Osteoblast (primary cell): ENCODE measurements at regions not wholly inside any gene's neighbourhood (a gene's known extent, or its start where the extent isn't known, plus 50 kb on each side); places are given as distances from the start of the nearest gene placed in this dataset.

Experiments
- DNase-seq: peaks from one replicate; pipeline ENCODE4 v3.0.0; 2011; ENCODE audit warnings: low spot score, mixed read lengths; ENCODE audit not compliant: insufficient read length; ENCODE audit errors: missing footprints
- H2AFZ ChIP-seq: 2 replicates; pipeline ENCODE4 v1.6.0; 2011; ENCODE audit warnings: mild to moderate bottlenecking, low read length
- H3K27ac ChIP-seq: 2 replicates; pipeline ENCODE4 v1.5.1; 2011; ENCODE audit warnings: mild to moderate bottlenecking, low read depth, low read length, moderate library complexity
- H3K27me3 ChIP-seq: 2 replicates; pipeline ENCODE4 v1.6.0; 2012; ENCODE audit warnings: mild to moderate bottlenecking, control low read depth, inconsistent platforms, low read length, moderate library complexity; ENCODE audit not compliant: insufficient read depth
- H3K36me3 ChIP-seq: 2 replicates; pipeline ENCODE4 v1.5.1; 2011; ENCODE audit warnings: mild to moderate bottlenecking, low read length, control low read depth, moderate library complexity; ENCODE audit not compliant: insufficient read depth
- H3K4me1 ChIP-seq: 2 replicates; pipeline ENCODE4 v1.5.1; 2011; ENCODE audit warnings: mild to moderate bottlenecking, low read length, control low read depth, moderate library complexity; ENCODE audit not compliant: insufficient read depth
- H3K4me2 ChIP-seq: 2 replicates; pipeline ENCODE4 v1.6.0; 2011; ENCODE audit warnings: mild to moderate bottlenecking, low read length; ENCODE audit not compliant: insufficient read depth
- H3K4me3 ChIP-seq: fragments of 200-600 bp; sonication (generic); 3 replicates; pipeline ENCODE4 v1.5.1; 2012; ENCODE audit warnings: mild to moderate bottlenecking, low read length, inconsistent platforms; ENCODE audit not compliant: insufficient read depth
- H3K79me2 ChIP-seq: 2 replicates; pipeline ENCODE4 v1.6.0; 2012; ENCODE audit warnings: mild to moderate bottlenecking, low read length, control low read depth, inconsistent platforms; ENCODE audit not compliant: insufficient read depth
- H3K9me3 ChIP-seq: 2 replicates; pipeline ENCODE4 v1.5.1; 2011; ENCODE audit warnings: low read depth, low read length, control low read depth
- H4K20me1 ChIP-seq: 2 replicates; pipeline ENCODE4 v1.6.0; 2012; ENCODE audit warnings: mild to moderate bottlenecking, low read length, control low read depth; ENCODE audit not compliant: insufficient read depth
- TF ChIP-seq, protein P1 (sequence below): IDR thresholded peaks from 2 replicates; pipeline ENCODE4 v1.5.1; 2011; ENCODE audit warnings: mild to moderate bottlenecking, low read depth, low read length, moderate library complexity; ENCODE audit errors: extremely low read depth

DNA sequence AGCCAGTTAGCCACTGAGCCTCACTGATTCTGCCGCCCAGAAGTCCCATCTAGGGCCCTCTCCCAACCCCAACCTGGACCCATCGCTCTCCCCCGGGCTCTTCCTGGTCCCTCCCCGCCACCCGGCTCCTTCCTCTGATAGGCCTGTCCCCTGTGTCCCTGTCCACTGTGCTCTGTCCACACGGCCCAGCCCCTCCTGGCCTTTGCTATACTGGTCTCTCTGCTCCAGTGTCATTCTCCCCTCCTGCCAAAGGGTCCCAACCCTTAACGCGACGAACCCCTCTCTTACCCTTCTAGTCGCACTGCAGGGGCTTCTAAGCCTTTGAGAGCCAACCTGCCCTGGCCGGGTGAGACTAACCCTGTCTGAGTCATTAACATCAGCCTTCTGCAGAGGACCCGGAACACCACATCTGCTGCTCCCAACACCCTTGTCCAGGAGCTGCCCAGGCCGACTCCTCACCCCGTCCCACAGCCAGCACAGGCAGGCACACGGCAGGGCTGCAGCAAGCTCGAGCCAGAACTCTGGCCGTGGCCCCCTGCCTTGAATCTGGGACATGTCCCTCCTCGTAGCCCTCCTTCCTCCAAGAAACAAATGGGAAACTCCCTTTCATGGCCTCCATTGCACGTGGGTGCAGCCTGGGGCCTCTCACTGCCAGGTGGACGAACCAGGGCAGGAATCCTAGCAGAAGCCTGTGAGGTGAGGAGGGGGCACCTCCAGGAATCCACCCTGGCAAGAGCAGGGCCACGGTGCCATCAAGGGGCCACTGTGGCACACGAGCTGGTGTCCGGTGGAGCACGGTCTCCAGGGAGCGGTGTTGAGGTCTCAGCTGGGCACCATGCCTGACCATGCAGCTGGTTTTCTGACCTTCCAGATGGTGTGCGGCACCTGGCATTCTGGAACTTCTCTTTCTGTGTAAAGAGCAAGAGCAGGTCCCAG, 140.9 kb upstream of the IQSEC1 start:
- Histone ChIP-seq H3K27me3 (no peaks in the 10 kb centered on the region), H2AFZ (no peak overlapping the region), H3K27ac (no peak overlapping the region), H3K9me3 (no peaks in the 10 kb centered on the region), H3K4me3 (no peak overlapping the region), H3K4me2 (no peak overlapping the region), H3K4me1 (no peaks in the 10 kb centered on the region), H3K79me2 (no peaks in the 10 kb centered on the region), H3K36me3 (no peaks in the 10 kb centered on the region), H4K20me1 (no peaks in the 10 kb centered on the region)
- TF ChIP-seq, protein P1, sequence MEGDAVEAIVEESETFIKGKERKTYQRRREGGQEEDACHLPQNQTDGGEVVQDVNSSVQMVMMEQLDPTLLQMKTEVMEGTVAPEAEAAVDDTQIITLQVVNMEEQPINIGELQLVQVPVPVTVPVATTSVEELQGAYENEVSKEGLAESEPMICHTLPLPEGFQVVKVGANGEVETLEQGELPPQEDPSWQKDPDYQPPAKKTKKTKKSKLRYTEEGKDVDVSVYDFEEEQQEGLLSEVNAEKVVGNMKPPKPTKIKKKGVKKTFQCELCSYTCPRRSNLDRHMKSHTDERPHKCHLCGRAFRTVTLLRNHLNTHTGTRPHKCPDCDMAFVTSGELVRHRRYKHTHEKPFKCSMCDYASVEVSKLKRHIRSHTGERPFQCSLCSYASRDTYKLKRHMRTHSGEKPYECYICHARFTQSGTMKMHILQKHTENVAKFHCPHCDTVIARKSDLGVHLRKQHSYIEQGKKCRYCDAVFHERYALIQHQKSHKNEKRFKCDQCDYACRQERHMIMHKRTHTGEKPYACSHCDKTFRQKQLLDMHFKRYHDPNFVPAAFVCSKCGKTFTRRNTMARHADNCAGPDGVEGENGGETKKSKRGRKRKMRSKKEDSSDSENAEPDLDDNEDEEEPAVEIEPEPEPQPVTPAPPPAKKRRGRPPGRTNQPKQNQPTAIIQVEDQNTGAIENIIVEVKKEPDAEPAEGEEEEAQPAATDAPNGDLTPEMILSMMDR = no peak
- peak; percentile 35 for DNase-seq

DNA sequence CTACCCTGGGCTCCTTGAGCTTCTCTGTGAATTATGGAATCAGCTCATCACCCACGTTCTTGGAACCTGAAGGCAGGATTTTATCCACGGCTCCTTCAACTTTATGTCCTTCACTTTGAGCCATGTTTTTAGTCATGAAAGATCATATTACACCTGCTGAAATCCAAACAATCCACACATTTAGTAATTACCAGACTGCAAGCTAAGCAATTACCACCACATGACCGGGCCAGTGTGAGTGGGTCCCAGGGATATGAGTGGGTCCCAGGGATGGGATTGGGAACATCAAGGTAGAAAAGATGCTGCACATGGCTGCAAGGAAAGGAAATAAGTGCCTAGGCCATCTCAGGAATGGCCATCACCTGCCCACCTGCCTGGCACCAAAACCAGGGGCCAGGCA, 140.3 kb upstream of the IQSEC1 start:
- no peak overlapping the region for H3K4me2 ChIP-seq
- peak; percentile 46 for DNase-seq

DNA sequence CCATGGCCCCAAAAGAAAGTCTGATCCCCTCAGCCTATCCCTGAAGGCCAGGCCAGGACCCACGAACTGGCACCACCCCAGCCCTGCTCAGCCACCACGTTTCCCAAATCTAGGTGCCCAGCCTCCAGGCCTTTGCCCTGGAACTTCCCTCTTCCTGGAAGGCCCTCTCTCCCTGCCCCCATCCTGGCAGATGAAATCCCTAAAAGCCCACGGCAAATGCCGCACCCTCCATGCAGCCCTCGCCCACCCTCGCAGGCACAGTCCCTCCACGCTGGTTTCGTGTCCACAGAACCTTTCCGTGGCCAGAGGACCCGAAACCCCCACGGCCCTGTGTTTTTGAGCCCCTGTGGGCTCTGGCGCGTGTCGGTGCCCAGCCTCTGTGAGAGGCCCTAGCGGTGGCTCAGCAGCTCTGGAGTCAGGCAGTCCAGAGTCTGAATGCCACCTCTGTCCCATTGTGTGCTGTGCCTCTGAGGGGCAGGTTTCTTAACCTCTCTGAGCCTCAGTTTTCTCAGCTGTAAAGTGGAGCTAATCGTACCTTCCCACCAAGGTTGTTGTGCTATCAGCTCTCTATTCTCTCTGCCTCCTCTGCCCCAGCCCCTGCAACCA, 138.5 kb upstream of the IQSEC1 start:
- H3K4me3 ChIP-seq = no peak overlapping the region
- no peaks in the 10 kb centered on the region for H3K36me3 ChIP-seq
- H3K4me1 ChIP-seq = no peaks in the 10 kb centered on the region

More for the DNA sequence above, 140.3 kb upstream of the IQSEC1 start:
- no peaks in the 10 kb centered on the region for H3K79me2 ChIP-seq
- H3K9me3 ChIP-seq = no peaks in the 10 kb centered on the region
- no peak overlapping the region for H3K27ac ChIP-seq
- H3K4me1 ChIP-seq = no peaks in the 10 kb centered on the region
- no peaks in the 10 kb centered on the region for H4K20me1 ChIP-seq
- H3K36me3 ChIP-seq = no peaks in the 10 kb centered on the region
- H3K4me3 ChIP-seq = no peak overlapping the region
- no peak overlapping the region for H2AFZ ChIP-seq
- TF ChIP-seq, protein P1 = no peak
- no peaks in the 10 kb centered on the region for H3K27me3 ChIP-seq

More for the DNA sequence above, 138.5 kb upstream of the IQSEC1 start:
- H2AFZ ChIP-seq = no peak overlapping the region
- no peaks in the 10 kb centered on the region for H3K9me3 ChIP-seq
- H3K4me2 ChIP-seq = no peak overlapping the region
- H3K79me2 ChIP-seq = no peaks in the 10 kb centered on the region
- H3K27me3 ChIP-seq = no peaks in the 10 kb centered on the region
- H4K20me1 ChIP-seq = no peaks in the 10 kb centered on the region
- H3K27ac ChIP-seq = no peak overlapping the region
- TF ChIP-seq, protein P1 = no peak
- peak; percentile 42 for DNase-seq
